CD4-positive, alpha-beta T cell treated with Interleukin-15 for 1 hour (primary cell): ENCODE measurements at regions not wholly inside any gene's neighbourhood (a gene's known extent, or its start where the extent isn't known, plus 50 kb on each side); places are given as distances from the start of the nearest gene placed in this dataset.

Experiments used
- DNase-seq: peaks from one replicate; pipeline ENCODE4 v3.0.0-alpha.2; 2020

- no peak for DNase-seq
Measured at GRCh38 chr5:125190232-125191087, 444.0 kb upstream of the ZNF608 start.

GRCh38 chr5:125194883-125195282 is 448.4 kb upstream of the ZNF608 start:
- DNase-seq: no peak

DNA sequence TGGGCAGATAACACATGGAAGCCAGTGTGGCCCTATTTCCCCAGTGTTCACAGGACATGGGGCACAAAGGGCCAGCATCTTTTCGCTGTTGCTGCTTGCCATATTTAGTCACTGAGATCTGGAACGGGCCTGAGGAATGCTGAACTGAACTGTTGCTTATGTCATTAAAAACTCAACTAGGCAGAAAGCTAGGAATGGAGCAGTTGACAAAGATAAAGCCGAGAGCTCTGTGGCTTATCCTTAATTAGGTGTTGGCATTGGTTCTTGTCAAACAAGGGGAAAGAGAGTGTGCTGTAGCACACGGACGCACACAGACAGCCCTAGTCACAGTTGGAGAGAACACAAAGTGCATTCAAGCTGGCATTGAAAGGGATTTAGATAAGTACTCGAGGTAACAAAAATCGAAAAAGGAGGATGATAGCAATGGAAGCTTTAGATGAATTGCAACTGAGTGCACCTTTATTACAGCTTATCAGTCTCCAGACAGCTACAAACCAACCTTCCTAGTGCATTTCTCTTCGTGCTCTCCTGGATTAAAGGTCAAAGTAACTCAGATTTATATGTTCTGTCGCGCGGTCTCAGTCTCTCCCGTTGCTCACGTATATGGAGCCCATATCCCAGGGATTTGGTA is 450.2 kb upstream of the ZNF608 start:
- no peak for DNase-seq

GRCh38 chr5:125197321-125197720 is 450.9 kb upstream of the ZNF608 start:
- no peak for DNase-seq

- no peak for DNase-seq
Measured at GRCh38 chr5:125198270-125198974, 452.0 kb upstream of the ZNF608 start.

- DNase-seq: no peak
Measured at GRCh38 chr5:125199373-125199772, 452.9 kb upstream of the ZNF608 start.

DNA sequence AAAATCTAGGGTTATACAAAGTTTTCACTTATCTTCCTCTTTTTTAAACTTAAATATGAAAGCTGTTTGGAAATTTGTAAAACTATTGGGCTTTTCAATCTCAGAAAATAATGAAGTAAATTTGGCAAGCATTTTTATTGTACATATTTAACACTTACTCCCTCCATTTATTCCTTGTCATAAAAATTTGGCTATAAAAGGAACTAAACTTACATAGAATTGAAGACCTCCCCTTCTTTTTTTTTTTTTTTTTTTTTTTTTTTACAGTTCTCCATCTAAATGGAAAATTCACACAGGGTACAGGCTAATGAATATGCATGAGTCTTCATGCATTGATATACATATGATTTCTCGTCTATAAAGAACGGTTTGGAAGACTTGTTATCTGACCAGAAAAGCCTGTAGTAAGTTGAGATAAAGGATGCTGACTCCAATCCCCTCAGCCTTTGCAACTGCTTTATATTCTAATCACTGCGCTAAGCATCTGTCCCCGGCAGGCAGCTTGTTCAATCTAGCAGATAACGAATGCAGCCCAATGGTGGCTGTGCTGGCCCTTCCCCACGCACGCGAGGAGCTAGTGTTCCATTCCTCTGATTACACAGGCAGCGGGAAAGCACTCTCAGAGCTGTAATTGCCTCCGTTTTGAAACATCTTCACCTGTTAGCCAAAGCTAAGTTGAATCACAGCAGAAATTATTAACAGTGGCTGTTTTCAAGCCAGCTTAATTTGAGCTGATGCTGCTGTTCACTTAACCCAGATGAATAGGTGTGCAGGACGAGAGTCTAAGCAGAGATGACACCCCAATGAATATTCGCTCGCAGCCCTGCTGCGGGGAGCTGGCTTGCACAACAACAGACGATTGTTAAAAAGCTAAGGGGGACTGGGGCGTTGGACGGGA is 453.8 kb upstream of the ZNF608 start:
- DNase-seq: no peak

GRCh38 chr5:125200866-125201373 is 454.5 kb upstream of the ZNF608 start:
- no peak for DNase-seq

DNA sequence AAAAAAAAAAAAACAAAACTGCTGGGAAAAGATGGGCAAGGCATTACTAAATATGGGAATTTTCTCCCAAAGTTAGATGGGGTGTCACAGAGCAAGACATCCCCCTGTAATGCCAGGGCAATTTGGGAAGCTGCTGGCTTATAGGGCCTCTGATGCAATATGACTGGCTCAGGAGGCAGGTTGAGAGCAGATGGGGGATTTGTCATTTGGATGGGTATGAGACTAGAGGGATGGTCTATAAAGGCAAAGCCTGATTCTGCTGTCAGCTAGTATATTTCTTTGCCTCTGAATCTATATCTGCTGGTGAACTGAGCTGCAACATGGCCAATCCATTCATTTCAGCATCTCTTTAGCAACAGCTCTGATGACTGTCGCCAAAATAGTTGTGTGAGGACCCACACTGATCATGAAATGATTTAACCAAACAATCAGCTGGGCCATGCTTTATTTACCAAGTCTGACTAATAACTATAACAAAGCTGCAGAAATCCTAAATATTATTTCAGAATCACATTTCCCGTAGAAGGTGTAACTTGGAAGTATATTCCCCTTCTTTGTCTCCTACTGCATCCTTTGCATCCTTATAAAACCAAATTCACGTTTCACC is 455.1 kb upstream of the ZNF608 start:
- no peak for DNase-seq

DNA sequence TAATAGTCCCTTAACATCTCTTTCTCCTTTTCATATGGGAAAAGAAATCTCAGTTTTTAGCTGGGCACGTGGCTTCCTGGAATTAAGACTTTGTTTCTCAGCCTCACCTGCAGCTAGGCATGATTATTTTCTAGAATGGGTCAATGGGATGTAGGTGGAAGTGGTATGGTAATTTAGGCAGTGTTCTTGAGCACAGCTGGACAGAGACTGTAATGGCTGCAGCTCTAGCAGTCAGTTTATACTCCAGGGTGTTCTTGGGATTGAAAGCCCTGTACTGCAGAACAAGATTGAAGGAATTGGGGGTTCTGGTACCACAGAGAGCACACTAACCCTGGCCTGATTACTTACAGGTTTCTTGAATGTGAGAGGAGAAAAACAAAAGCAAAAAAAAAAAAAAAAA is 455.9 kb upstream of the ZNF608 start:
- no peak for DNase-seq

- DNase-seq: no peak
Measured at GRCh38 chr5:125202871-125203438, 456.5 kb upstream of the ZNF608 start.

DNA sequence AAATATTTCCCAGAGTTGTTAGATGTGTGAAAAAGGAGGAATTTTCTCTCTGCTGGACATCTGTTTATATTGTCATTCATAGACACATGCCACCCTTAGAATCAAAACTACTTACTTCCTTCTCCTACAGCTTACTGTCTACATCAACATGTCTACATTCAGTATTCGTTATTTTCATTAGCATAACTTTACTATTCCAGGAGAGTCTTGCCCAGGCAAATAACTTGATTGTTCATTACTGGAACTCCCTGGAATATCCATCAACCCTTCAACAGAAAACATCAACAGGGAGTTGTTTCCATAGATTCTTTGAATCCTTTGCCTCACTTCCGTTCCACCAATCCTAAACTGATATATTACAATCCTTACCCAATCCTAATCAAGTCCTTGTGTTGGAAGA is 457.5 kb upstream of the ZNF608 start:
- DNase-seq: no peak

- DNase-seq: no peak
Measured at GRCh38 chr5:125205601-125206225, 459.3 kb upstream of the ZNF608 start.

DNA sequence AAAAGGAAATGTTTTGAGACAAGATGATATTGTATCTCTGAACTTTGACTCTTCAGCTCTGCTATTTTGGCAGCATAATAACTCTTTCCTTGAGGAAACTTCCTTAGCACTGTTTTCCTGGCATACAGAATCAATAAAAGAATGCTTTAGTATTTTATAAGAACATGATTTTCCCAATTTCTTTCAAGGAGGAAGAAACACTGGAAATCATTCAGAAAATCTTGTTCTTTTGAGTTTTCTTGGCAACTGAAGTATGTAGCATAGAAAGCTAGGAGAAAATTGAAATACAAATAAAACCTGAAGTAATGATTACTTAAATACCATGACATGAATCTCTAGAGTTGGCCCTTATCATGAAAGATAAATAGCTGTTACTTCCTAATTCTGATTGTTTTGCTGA is 461.4 kb upstream of the ZNF608 start:
- DNase-seq: no peak

DNA sequence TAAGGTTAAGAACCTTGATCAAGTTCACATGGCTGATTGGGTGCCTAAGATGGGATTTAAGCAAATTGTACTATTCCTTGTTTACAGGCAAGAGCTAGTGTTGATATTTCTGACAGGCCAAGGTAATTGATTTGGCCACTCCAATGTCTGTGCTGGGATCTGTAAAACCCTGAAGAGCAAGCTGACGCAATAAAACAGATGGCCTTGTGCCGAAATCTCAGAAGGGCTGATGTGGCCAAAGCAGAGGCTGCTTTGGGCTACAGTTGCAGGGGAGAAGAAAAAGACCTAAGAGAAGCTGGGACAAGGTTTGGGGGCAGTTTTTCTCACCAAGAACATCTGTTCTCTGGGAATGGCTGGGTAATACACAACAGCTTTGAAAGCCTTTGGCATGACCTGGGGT is 463.2 kb upstream of the ZNF608 start:
- no peak for DNase-seq

DNA sequence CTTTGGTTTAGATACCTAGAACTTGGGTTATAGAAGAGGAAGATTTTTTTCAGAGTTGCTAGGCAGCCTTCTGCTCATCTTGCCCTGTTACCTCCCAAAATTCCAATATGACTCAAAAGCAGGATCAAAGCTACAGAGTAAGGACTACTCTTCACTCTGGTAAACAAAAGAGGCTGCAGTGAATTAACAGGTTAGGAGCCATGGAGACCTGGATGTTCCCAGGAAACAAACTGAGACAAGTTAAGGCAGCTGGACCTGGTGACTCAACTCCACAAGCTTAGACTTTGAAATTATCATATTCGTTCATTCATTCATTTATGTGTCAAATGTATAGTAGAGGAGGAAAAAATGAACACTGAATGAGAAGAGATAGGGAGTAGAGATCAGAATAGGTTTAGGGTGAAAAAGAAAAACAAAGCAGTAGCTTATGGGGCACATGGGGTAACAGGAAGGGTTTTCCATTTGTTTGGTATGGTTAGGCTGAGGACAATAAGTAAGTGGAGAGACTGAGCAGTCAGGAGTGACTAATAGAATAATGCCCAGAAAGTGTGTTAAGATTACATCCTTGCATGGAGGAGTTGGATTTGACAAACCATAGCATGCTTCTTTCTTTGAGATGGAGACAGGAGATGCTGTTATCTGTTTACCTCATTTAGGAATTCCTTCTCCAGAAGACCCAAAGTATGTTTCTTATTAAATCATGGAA is 464.0 kb upstream of the ZNF608 start:
- no peak for DNase-seq

DNA sequence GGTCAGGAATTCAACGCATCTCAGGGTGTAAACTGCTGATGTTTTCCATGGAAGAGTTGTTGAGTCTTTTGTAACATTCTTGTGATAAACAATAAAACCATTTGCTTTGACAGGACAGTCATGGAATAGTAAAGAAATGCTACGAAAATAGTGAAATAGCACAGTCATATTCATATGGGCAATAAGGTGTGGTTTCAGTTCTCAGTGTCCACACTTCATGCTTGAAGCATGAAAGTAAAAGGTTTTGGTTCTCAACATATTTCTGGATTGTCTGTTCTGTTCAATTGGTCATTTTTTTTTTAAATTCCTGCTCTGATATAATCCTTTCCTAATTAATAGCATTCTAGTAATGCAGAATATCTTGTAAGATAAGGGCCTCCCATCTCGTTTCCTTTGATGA is 467.6 kb upstream of the ZNF608 start:
- DNase-seq: no peak

GRCh38 chr5:125215593-125215992 is 469.2 kb upstream of the ZNF608 start:
- no peak for DNase-seq

DNA sequence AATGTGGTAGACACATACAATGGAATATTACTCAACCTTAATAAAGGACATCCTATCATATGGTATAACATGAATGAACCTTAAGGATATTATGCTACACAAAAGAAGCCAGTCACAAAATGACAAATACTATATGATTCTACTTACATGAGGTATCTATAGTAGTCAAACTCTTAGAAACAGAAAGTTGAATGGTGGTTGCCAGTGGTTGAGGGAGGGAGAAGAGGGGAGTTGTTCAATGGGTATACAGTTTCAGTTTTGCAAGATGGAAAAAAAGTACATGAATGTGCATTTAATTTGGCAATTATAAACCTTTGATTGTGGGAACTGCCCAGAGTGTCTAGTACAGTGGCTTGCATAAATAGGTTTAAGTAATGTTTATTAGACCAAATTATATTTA is 473.3 kb upstream of the ZNF608 start:
- DNase-seq: no peak

DNA sequence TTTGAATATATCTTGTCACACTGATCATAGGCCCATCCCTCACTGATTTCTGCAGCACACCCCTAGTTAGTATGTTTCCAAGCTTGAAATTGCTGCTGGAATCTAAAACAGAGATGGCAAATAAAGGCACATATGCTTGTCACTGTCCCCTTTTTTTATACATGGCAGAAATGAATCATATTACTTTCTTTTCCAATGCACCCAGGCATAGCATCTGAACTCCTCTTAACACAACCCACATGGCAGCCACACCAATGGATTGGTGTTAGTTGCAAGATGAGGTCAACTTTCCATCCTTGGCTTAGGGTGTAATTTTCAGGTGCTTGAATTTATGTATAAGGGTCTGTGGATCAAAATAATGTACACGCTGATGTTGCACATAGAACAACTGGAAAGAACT is 473.8 kb upstream of the ZNF608 start:
- no peak for DNase-seq
